Dermis microvascular lymphatic vessel endothelial cell (primary cell): ENCODE measurements at regions not wholly inside any gene's neighbourhood (a gene's known extent, or its start where the extent isn't known, plus 50 kb on each side); places are given as distances from the start of the nearest gene placed in this dataset.
"Not testable (repeated sequence)": the region's sequence is repeated elsewhere in the genome, so short reads cannot be mapped to it uniquely, and the experiment has no call there.

Experiments used
- DNase-seq, 2 donors: peaks; one replicate each; pipeline versions ENCODE4 v3.0.0 to v3.0.0-alpha.2; 2010; ENCODE audit warnings: low read depth in 2 of 2

GRCh38 chr2:57493966-57494365 lies 552.6 kb upstream of the VRK2 start:
- not testable (repeated sequence) for DNase-seq

GRCh38 chr2:57497489-57498096 lies 549.0 kb upstream of the VRK2 start:
- DNase-seq, result peak; percentile 21 to 53

GRCh38 chr2:57504787-57505186 lies 541.8 kb upstream of the VRK2 start:
- DNase-seq, result no peak

- DNase-seq, result no peak
These were observed 537.4 kb upstream of the VRK2 start for GRCh38 chr2:57509189-57509588.

- DNase-seq, result no peak
These were observed 535.9 kb upstream of the VRK2 start for GRCh38 chr2:57510704-57511103.

GRCh38 chr2:57515366-57515765 lies 531.2 kb upstream of the VRK2 start:
- DNase-seq, result no peak

GRCh38 chr2:57516698-57517340 lies 529.8 kb upstream of the VRK2 start:
- peak; percentile 39 to 43 for DNase-seq

- no peak for DNase-seq
These were observed 523.3 kb upstream of the VRK2 start for GRCh38 chr2:57523304-57523703.

- DNase-seq, result no peak
These were observed 518.9 kb upstream of the VRK2 start for GRCh38 chr2:57527685-57528084.

- no peak for DNase-seq
These were observed 518.1 kb upstream of the VRK2 start for GRCh38 chr2:57528499-57528898.

- DNase-seq, result no peak
These were observed 512.2 kb upstream of the VRK2 start for GRCh38 chr2:57534358-57534757.

- no peak for DNase-seq
These were observed 509.9 kb upstream of the VRK2 start for GRCh38 chr2:57536535-57537231.

- DNase-seq, result no peak
These were observed 506.8 kb upstream of the VRK2 start for GRCh38 chr2:57539761-57540160.

- DNase-seq, result no peak
These were observed 504.5 kb upstream of the VRK2 start for GRCh38 chr2:57542081-57542480.

GRCh38 chr2:57543211-57543610 lies 503.4 kb upstream of the VRK2 start:
- no peak for DNase-seq

- no peak for DNase-seq
These were observed 502.0 kb upstream of the VRK2 start for GRCh38 chr2:57544624-57545023.

- no peak for DNase-seq
These were observed 500.1 kb upstream of the VRK2 start for GRCh38 chr2:57546478-57546877.

- DNase-seq, result no peak
These were observed 496.9 kb upstream of the VRK2 start for GRCh38 chr2:57549642-57550102.

- DNase-seq, result no peak
These were observed 495.7 kb upstream of the VRK2 start for GRCh38 chr2:57550912-57551311.

GRCh38 chr2:57552885-57553284 lies 493.7 kb upstream of the VRK2 start:
- no peak for DNase-seq

GRCh38 chr2:57554348-57554747 lies 492.3 kb upstream of the VRK2 start:
- no peak for DNase-seq

- DNase-seq, result no peak
These were observed 488.3 kb upstream of the VRK2 start for GRCh38 chr2:57558312-57558711.

GRCh38 chr2:57562495-57562894 lies 484.1 kb upstream of the VRK2 start:
- no peak for DNase-seq
